ENCODE measurements at regions not wholly inside any gene's neighbourhood (a gene's known extent, or its start where the extent isn't known, plus 50 kb on each side); places are given as distances from the start of the nearest gene placed in this dataset.

DNA sequence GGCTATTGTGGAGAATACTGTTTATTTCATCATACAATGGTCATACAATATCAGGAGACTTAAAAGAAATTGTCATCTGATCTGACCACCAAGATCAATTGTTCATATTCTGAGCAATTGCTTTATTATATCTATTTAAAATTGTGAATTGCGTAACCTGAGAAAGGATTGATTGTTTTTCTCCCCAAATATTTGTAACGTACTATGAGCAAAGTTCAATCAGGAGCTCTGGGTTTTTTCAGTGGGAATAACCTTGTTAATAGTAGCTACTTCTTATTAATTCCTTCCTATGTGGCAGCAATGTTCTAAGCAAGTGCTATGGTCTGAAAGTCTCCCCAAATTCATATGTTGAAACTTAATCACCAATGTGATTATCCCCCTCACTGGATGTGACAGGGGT, 323.1 kb downstream of the ZPLD1 start:
- H3K27ac ChIP-seq (replicated peaks), result no peak overlapping the region
- TF ChIP-seq, protein P1, sequence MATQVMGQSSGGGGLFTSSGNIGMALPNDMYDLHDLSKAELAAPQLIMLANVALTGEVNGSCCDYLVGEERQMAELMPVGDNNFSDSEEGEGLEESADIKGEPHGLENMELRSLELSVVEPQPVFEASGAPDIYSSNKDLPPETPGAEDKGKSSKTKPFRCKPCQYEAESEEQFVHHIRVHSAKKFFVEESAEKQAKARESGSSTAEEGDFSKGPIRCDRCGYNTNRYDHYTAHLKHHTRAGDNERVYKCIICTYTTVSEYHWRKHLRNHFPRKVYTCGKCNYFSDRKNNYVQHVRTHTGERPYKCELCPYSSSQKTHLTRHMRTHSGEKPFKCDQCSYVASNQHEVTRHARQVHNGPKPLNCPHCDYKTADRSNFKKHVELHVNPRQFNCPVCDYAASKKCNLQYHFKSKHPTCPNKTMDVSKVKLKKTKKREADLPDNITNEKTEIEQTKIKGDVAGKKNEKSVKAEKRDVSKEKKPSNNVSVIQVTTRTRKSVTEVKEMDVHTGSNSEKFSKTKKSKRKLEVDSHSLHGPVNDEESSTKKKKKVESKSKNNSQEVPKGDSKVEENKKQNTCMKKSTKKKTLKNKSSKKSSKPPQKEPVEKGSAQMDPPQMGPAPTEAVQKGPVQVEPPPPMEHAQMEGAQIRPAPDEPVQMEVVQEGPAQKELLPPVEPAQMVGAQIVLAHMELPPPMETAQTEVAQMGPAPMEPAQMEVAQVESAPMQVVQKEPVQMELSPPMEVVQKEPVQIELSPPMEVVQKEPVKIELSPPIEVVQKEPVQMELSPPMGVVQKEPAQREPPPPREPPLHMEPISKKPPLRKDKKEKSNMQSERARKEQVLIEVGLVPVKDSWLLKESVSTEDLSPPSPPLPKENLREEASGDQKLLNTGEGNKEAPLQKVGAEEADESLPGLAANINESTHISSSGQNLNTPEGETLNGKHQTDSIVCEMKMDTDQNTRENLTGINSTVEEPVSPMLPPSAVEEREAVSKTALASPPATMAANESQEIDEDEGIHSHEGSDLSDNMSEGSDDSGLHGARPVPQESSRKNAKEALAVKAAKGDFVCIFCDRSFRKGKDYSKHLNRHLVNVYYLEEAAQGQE (IDR thresholded peaks at IDR 0.05; ENCODE audit: insufficient replicate concordance, low read depth), result no peak
- no peak for TF ChIP-seq SPI1 (IDR thresholded peaks at IDR 0.05; ENCODE audit: borderline replicate concordance, low read depth)
- TF ChIP-seq GABPA (IDR thresholded peaks at IDR 0.05; ENCODE audit: low read depth), result no peak
- no peak for TF ChIP-seq POLR2AphosphoS5 (IDR thresholded peaks at IDR 0.05; ENCODE audit: low read depth)
- TF ChIP-seq, protein P2, sequence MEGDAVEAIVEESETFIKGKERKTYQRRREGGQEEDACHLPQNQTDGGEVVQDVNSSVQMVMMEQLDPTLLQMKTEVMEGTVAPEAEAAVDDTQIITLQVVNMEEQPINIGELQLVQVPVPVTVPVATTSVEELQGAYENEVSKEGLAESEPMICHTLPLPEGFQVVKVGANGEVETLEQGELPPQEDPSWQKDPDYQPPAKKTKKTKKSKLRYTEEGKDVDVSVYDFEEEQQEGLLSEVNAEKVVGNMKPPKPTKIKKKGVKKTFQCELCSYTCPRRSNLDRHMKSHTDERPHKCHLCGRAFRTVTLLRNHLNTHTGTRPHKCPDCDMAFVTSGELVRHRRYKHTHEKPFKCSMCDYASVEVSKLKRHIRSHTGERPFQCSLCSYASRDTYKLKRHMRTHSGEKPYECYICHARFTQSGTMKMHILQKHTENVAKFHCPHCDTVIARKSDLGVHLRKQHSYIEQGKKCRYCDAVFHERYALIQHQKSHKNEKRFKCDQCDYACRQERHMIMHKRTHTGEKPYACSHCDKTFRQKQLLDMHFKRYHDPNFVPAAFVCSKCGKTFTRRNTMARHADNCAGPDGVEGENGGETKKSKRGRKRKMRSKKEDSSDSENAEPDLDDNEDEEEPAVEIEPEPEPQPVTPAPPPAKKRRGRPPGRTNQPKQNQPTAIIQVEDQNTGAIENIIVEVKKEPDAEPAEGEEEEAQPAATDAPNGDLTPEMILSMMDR (IDR thresholded peaks at IDR 0.05; ENCODE audit: insufficient read depth, low read length), result no peak
- no peaks in the 10 kb centered on the region for H3K27me3 ChIP-seq (ENCODE audit: insufficient read depth, poor library complexity, severe bottlenecking)
- H3K4me3 ChIP-seq (replicated peaks; ENCODE audit: insufficient read depth, low read length), result no peak overlapping the region
- DNase-seq (ENCODE audit: low read depth in 1 of 2, low spot score in 1 of 2), result no peak

DNA sequence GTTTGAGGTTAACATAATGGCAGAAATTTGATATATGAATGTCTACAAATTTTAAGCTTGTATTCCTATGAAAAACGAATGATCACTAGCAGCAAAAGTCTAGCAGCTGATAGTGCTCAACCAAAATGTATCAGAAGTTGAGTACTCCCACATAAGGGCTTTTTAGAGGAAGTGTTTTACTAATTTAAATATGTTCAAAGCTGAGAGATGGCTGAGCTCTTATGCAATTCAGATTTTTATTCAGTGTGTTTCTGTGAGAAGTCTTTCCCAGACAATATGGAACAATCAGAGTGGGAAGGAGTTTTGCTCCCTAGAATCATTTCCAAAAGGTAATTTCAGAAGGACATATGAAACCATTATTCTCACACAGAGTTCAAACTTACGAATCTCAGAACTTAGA, 327.0 kb downstream of the ZPLD1 start:
- no peaks in the 10 kb centered on the region for H3K27me3 ChIP-seq (ENCODE audit: insufficient read depth, poor library complexity, severe bottlenecking)
- no peak overlapping the region for H3K27ac ChIP-seq (replicated peaks)
- no peak for DNase-seq (ENCODE audit: low read depth in 1 of 2, low spot score in 1 of 2)
- TF ChIP-seq GABPA (IDR thresholded peaks at IDR 0.05; ENCODE audit: low read depth) (no peak), SPI1 (IDR thresholded peaks at IDR 0.05; ENCODE audit: borderline replicate concordance, low read depth) (no peak), POLR2AphosphoS5 (IDR thresholded peaks at IDR 0.05; ENCODE audit: low read depth) (no peak)
- TF ChIP-seq, protein P2 (IDR thresholded peaks at IDR 0.05; ENCODE audit: insufficient read depth, low read length), result no peak
- TF ChIP-seq, protein P1 (IDR thresholded peaks at IDR 0.05; ENCODE audit: insufficient replicate concordance, low read depth), result no peak
- no peak overlapping the region for H3K4me3 ChIP-seq (replicated peaks; ENCODE audit: insufficient read depth, low read length)

DNA sequence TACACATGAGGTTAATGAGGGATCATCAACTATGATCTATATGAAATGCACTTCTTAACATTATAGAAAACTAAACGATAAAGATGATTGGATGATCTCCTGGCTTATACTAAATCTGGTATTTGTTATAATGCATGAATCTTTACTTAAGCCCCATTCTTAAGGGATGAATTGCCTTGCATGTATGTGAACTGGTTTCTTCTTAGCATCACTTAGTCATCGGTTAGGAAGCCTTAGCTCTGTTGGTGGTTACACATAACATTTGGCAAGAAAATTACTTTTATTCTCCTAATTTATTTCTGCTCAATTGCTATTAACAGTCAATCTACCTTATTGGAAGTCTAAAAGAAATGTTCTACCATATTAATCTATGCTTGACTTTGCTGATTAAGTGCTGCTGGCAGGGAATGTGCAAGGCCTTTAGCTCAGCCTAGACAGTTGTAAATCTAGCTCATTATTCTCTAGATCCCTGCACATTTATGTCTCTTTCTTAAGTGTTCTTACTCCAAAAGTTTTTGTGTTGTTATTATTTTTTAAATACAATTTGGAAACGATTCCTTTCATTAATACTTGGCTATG, 356.0 kb downstream of the ZPLD1 start:
- TF ChIP-seq SPI1 (IDR thresholded peaks at IDR 0.05; ENCODE audit: borderline replicate concordance, low read depth) (no peak), GABPA (IDR thresholded peaks at IDR 0.05; ENCODE audit: low read depth) (no peak), POLR2AphosphoS5 (IDR thresholded peaks at IDR 0.05; ENCODE audit: low read depth) (no peak)
- TF ChIP-seq, protein P2 (IDR thresholded peaks at IDR 0.05; ENCODE audit: insufficient read depth, low read length), result no peak
- TF ChIP-seq, protein P1 (IDR thresholded peaks at IDR 0.05; ENCODE audit: insufficient replicate concordance, low read depth), result no peak
- Histone ChIP-seq H3K27ac (replicated peaks) (no peak overlapping the region), H3K4me3 (replicated peaks; ENCODE audit: insufficient read depth, low read length) (no peak overlapping the region), H3K27me3 (ENCODE audit: insufficient read depth, poor library complexity, severe bottlenecking) (no peaks in the 10 kb centered on the region)
- no peak for DNase-seq (ENCODE audit: low read depth in 1 of 2, low spot score in 1 of 2)

All from HL-60 (cell line).